Kasumi-1 (cell line): ENCODE measurements at regions not wholly inside any gene's neighbourhood (a gene's known extent, or its start where the extent isn't known, plus 50 kb on each side); places are given as distances from the start of the nearest gene placed in this dataset.
"Not testable (repeated sequence)": the region's sequence is repeated elsewhere in the genome, so short reads cannot be mapped to it uniquely, and the experiment has no call there.

ENCODE experiments used
- DNase-seq, 2 experiments: peaks; one replicate each; lab custom pipeline; 2025; lab: John Stamatoyannopoulos, UW

DNA sequence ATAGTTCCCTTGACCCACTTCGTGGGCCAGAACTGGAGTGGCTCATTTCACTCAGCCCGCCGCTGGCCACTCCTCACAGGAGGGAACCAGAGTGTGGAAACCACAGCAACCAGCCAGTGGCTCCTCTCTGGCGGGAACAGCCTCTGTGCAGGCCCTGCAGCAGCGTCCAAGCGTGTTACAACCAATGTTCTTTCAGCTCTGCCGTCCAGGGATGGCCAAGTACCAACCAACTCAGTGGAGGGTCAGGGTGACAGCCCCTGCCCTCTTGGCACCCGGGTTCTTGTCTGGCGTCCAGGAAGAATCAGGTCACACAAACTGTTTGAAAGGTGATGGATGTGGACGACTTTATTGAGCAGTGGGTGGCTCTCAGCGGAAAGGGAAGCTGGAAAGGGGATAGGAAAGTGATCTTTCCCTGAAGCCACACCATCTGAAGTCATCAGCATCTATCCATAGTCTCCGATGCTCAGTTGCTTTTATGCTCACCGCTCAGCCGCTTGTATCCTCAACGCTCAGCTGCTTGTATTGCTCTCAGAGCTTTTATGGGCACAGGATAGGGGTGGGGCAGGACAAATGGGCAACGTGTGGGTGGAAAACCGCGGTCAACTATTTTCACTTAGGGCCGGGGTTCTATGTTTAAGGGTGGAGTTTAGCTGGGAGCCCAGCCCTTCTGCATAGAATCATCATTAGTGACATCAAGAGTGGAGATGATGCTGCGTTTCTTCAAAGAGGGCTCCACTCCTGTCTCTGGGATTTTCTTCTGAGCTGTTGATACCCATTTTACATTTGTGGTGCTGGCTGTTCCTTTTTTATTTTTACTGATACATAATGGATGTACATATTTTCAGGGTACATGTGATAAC lies 250.2 kb downstream of the RRAGC start:
- DNase-seq: no peak

DNA sequence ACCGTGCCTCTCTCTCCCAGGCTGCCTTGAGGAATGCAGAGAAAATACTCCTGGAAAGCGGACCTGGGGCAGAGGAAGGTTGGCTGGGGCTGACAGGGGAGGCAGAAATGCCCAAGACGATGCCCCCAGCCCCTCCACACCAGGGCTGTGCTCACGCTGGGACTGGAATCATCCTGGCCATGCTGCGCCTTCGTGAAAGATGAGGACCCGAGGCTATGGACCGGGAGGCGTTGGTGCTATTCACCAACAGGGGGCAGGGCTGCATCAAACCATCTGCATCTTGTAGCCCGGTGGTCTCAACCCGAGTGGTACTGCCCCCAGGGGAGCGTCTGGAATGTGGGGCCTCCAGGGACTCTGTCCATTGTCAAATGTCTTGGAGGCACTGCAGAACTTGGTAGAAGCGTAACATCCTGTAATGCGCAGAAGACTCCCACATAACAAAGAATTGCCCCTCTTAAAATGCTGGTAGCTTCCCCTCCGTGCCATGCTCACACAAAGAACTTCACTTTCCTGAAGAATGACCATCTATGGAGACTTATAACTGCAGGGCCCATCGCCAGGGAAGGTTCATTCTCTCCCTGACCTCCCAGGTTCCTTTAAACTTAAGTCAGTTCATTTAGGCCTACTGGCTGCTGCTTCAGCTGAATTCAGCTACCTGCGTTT lies 251.2 kb downstream of the RRAGC start:
- peak; percentile 1 to 2 for DNase-seq

DNA sequence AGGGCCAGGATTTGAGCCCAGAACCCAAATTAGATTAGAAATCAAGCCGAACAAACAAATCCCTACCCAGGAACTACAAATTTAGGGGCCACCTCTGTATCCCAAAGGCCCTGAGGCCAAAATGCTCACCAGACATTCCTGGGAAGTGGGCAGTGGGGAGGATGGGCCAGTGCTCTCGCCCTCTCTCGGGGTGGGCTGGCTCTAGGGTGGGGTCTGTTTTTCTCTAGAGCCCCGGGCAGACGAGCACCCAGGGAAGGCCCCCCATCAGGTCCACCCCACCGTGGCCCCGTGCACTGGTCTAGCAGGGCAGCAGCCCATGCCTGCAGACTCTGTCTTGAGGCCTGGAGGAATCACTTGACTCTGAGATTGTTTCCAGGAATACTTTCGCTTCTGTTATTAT lies 252.0 kb downstream of the RRAGC start:
- no peak for DNase-seq

DNA sequence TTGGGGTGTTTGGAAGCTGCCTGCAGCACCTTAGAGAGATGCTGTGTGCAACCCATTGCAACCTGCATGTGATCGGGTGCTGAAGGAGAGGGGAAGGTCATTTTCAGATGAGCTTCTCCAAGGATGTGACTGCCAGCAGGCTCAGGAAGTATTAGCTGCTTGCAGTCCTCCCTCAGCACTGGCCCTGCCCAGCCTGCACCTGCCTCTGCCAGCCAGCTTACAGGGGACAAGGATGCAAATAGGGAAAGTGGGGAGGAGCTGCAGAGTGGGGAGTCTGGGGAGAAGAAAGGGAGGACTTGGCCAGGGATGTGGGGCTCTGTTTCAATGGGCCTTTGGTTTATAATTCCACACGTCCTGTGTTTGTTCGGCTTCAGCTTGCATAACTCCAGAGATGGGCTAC lies 254.5 kb downstream of the RRAGC start:
- no peak for DNase-seq

DNA sequence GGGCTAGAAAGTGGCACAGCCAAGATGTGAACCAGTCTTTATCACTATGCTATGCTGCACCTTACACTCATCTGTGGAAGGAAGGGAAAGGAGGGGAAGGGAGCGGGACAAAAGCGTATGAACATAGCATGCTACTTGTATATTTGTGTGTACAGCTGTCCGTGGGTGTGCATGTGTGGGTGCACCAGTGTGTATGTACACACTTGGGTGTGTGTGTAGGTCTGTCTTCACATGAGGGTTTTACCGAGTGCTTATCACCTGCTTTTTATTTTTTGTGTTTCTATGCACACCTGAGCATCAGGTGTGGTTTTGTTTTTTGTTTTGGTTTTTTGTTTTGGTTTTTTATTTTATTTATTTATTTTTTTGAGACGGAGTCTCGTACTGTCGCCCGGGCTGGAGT lies 255.7 kb downstream of the RRAGC start:
- no peak for DNase-seq

DNA sequence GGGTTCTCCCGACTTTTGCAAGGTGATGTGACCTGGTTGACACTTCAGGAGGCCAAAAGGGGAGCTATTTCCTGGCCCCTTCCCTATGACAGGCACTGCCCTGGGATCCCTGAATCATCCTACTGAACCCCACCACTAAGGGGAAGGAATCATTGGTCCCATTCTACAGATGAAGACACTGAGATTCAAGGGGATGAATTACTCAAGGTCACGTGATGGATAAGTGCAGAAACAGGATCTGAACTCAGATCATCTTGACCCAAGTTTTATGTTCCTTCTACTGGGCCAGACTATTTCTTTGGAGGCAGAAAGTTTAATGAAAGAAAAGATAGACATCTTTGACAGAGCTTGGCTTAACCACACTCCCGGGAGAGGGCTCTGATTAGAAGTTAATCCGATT lies 258.7 kb downstream of the RRAGC start:
- DNase-seq: no peak

DNA sequence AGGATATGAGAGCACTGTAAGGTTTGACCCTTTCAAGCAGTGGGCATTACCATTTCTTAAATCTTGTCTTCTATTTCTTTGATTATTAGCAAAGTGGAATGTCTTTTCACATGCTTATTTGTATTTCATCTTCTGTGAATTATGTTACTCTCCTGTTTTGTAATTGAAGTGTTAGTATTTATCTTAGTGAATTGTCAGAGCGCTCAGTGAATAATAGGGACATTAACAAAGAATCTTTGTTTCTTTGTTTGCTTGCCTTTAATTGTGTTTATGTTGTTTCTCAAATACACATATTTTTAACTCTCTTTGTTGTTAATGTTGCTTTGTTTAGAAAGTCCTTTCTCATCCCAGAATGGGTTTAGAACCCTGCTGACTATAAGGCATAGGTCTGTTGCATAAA lies 259.3 kb downstream of the RRAGC start:
- DNase-seq: no peak

DNA sequence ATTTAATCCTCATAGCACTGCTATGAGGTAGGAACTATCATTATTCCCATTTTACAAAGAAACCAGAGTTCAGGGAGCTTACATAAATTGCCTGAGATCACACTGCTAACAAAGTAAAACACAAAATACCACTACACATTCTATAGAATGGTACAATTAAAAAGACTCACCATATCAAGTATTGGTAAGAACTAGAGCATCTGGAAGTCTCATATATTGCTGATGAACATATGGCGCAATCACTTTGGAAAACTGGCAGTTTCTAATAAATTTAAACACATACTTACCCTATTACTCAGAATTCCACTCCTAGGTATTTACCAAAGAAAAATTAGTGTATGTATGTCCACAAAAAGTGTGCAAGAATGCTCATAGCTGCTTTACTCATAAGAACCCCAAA lies 261.5 kb downstream of the RRAGC start:
- DNase-seq: no peak

DNA sequence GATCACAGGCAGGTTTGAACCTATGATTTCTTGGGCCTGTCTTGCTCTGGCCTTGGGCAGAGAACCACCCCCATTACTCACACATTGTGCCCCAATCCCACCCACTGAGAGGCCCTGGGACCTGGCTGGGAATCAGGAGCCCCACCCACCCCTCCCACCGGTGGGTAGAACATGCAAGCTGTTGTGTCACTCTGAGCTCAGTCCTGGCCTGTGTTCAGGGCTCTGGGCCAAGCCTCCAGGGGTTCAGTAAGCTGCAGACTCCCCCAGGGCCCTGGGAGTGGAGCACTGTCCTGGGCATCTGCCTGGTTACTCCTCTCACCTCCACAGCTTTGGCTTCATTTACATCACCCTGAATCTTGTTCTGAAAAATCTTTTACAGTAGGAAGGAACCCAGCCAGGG lies 270.5 kb downstream of the RRAGC start:
- no peak for DNase-seq

DNA sequence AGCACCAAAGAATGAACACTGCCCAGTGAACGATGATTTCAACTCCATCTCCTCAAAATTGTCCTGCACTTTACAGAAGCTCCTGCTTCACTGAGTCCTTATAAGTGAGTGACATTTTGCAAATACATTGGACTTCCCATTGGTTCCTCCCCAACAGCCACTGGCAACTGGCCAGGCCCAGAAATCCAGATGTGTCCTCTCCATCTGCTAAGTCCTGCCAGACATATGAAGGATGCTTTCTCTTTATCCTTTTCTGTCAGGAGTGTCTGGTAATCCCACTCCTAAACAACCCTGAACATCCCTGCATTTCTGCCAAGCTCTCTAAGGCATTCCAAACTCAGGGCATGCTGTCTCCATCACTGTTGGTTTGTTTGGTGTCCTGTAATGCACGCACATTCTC lies 271.8 kb downstream of the RRAGC start:
- DNase-seq: no peak

DNA sequence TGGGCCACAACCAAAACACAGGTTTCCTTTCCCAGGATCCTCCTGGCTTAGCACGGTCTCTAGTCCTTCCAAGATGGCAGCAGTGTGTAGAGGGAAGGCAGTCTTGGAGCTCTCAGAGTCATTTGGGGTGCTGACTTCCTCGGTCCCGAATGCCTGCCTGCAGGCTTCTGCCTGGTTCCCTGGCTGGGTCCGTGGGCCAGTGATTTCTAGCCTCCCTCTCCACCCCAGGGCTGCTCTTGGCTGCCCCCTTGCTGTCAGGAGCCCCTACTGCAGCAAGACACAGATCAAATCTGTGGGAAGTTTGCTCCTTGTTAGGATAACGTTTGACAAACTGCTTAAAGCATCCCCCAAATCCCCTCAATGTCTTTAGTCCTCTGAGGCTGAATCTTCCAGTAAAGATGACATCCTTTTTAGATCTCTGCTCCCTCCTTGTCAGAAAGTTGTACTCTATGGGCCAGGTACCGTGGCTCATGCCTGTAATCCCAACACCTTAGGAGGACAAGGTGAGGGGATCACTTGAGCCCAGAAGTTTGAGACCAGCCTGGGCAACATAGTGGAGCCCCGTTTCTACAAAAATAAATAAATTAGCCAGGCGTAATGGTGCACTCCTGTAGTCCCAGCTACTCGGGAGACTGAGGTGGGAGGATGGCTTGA lies 272.5 kb downstream of the RRAGC start:
- peak; percentile 6 to 18 for DNase-seq

DNA sequence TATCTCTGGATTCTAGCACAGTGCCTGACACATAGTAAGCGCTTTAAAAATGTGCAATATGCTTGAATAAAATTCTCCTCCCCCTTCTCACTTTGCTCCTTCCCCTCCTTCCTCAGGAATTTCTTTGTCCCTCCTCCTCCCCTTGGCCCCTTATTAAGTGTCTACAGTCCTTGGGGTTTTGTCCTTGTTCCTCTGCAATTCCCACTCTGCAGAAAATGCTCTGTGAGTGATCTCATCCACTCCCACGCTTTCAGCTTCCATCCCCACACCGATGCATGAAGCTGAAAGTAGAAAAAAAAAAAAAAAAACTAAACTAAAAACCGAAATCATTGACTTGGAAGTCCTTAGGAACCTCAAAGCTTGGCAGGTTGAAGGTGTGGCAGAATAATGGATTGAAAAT lies 273.6 kb downstream of the RRAGC start:
- DNase-seq: no peak

DNA sequence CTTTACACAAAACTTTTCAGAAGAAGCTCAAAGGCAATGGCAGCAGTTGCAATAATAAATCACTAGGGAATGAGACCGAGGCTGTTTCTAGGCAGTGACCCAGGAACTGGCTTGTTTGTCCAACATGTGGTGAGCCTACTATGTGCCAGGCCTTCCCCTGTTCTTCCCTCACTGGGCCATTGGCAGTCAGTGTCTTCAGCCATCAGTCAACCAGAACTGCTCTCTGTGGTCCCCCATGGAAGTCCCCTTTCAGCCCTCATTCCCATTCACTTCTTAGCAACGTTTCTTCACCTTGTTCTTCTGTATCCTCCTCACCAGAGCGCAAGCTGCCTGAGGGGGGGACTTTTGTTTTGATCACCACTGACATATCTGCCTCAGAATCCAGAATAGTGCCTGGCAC lies 274.1 kb downstream of the RRAGC start:
- DNase-seq: no peak

DNA sequence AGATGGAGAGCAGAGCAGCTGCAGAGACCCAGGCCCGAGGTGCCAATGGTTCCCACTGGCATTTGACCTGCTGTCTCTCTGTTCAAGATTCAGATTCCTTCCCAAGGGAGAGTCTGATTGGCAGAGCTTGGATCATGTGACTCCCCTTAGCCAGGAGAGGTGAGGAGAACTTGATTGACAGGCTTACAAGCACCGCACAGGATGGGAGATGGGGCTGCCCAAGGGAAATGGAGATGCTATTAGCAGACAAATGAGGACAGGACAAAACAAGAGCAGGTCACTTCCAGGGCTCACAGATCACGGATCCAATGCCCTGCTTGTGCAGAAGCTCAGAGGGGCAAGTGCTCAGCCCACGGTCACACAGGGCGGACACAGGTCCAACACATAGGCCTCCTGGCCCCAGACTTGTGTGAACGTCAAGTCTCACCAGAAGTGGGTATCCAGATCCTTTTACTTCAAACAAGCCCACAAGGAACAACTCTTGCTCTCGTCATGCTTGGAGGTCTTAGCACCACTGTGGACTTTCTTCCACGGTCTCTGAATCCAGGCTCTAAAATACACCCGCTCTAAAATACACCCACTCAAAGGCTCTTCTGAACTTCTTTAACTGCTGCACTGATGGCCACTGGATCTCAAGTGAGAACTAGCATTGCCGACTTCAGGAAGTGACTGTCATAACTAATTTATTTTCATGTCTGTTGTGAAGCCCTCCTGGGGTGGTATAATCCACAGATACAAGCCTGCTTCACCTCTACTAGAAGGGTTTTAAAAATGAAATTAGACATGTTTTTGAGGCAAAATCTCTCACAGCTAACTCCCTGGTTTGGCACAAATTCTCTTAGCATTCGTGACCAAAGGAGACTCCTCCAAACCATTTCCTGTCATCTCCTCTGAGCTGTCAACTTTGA lies 274.9 kb downstream of the RRAGC start:
- no peak for DNase-seq

DNA sequence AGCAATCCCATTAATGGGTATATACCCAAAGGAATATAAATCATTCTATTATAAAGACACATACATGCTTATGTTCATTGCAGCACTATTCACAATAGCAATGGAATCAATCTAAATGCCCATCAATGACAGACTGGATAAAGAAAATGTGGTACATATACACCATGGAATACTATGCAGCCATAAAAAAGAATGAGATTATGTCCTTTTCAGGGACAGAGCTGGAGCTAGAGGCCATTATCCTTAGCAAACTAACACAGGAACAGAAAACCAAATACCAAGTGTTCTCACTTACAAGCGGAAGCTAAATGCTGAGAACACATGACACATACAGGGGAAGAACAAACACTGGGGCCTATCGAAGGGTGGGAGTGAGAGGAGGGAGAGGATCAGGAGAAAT lies 276.3 kb downstream of the RRAGC start:
- DNase-seq: not testable (repeated sequence)

DNA sequence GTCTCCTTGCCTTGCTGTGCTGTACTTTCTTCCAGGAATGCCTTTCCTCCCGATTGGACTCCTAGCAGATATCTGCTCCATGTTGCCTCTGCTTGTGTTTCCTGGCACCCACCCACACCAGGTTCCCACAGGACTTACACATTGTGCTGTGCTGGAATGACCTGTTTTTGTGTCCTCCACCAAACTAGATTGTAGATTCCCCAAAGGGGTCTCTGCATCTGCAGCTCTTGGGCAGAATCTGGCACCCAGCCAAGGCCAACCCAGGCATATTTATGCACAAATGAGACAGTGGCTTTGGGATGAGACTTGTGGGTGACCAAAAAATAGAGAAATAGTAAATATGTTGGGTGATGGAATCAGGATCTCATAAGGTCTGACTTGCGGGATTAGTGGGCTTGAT lies 278.2 kb downstream of the RRAGC start:
- no peak for DNase-seq

DNA sequence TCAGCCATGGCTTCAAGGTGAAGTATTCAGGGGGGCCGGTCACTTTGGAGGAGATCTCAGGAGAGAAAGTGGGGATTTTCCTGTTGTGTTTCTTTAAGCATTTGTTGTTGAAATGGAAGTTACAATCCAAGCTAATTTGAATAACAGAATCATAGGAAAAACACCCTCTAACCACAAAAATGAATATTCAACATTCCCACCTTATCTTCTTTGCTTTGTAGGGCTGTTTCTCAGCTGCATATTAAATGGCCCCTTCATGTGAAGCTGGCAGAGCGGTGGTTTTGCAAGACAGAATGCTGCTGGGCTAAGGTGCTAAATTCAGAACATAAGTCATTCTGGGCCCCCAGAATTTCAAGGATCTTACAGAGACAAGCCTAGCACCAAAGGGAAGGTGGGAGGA lies 279.0 kb downstream of the RRAGC start:
- DNase-seq: no peak

DNA sequence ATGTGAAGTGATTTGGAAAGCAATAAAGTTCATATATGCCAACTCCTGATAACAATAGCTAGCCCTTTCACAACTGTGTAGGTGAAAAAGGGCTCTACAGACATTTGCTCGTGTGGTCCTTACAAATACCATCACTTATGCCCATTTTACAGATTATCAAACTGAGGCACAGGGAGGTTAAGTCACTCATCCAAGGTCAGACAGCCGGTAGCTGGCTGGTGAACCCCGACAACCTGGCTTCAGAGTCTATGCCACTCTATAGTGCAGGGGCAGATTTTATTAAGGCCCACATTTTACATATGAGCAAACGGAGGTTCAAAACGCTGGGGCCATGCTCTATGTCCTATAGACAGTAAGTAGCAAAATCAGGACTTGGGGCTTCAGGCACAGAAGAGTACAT lies 280.5 kb downstream of the RRAGC start:
- DNase-seq: no peak

DNA sequence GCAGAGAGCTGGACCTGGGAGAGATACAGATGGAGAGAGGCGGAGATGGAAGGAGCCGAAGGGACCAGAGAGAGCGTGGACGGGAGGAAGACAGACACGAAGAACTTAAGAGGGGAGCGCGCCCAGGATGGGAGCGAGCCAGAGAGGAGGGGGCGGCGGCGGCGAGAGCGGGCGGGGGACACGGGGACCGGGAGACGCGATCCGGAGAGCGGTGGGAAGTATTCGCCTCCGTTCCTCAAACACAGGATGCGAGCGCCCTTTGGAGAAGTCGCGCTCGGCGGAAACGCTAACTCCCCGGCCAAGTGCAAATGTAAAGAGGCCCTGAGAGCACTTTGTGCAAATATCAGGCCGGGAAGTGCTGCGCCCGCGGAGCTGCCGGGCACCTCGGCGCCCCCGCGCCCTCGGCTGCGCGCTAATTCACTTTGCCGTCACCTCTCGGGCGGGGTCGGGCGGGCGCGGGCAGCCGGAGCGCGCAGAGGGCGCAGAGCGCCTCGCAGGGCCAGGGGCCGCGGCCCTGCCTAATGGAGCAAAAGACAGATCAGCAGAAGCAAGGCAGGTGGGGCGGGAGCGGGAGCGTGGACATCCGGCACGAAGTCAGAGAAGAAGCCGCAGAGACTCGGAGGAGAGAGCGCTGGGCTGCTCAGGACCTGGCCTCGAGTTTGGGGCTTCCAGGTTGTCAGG lies 281.2 kb downstream of the RRAGC start:
- DNase-seq: no peak

DNA sequence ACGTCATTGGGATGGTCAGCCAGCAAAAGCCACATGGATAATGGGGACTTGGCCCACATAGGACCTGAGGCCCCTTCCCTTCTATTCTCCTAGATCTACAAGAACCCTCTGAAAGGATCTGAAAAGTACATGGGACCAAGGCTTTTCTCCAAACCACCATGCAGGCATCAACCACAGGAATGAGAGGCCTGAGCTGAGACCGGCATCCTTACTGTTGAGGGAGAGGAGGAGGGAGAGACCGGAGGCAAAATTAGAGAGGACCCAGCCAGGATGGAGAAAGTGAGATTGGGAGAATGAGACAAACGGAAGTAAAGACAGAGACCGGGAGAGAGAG lies 281.7 kb downstream of the RRAGC start:
- DNase-seq: no peak

DNA sequence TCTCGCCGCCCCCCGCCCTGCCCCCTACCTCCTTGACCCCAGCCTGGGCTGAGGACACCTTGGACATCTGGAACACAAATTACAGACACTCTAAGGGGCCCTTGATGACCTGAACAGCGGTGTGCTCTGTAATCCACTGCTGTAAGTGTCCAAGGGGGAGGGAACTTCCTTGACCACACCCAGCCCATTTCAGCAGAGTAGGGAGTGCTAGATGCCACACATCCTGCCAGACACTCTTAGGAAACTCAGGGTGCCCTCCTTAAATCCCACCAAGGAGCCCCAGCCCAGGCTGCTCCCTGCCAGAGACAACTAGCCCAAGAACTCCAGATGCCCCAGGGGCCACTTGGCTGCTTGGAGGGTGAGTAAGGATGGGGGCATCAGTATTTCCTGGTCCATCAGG lies 282.2 kb downstream of the RRAGC start:
- DNase-seq: no peak

DNA sequence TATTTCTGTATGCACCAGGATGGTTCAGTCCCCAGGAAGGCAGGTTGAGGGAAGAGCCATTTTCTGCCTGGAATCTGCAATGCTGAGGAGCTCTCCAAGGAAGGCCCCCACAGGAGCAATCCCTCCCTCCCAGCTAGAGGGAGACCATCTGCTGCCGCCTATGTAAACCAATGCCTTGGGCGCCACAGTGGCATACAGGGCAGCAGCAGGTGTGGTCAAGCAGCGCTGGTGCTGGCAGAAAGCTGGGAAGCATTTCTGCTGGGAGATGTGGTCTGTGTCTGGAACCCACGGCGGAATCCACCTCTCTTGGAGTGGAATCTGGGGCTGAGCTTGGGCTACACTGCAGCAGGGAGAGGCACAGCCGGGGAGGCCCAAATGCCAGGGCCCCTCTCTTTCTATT lies 283.3 kb downstream of the RRAGC start:
- no peak for DNase-seq
